ENCODE measurements at regions not wholly inside any gene's neighbourhood (a gene's known extent, or its start where the extent isn't known, plus 50 kb on each side); places are given as distances from the start of the nearest gene placed in this dataset.
"Not testable (repeated sequence)": the region's sequence is repeated elsewhere in the genome, so short reads cannot be mapped to it uniquely, and the experiment has no call there.

DNA sequence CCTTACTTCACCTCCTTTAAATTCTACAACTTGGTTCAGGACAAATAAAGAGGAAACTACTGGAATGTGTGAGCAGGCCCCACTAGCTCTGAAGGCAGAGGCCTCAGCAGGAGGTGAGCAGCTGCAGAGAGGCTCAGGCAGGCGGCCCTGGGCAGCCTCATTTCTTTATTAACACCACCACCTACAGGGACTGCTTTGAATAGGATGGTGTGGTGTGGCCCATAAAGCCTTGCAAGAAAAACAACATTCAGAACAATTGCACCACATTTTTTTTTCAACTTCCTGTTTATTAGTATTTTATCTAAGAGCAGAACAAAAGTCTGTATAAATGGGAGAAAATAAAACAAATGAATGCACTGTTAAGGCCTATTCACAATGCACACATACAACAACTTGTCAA, 333.7 kb downstream of the BCL2L11 start:
- DNase-seq = not testable (repeated sequence)

GRCh38 chr2:111455016-111456015, 334.6 kb downstream of the BCL2L11 start:
- DNase-seq = not testable (repeated sequence)

DNA sequence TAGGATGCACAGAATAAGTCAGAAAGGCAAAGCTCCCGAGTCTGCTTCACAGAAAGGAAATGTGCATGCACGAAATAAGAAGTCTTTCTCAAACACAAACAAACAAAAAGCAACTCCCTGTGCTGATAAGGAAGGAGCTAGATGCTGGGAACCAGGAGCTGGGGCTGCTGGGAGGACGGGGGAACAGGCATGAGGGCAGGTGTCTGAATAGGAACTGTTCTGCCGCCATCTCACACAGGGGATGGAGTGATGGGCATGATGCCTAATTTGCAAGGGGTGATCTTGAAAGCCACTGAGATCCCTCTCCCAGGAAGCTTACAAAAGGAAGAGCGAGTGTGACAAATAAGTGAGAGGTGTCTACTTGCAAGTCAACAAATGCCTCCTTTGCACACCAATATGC, 336.5 kb downstream of the BCL2L11 start:
- DNase-seq = not testable (repeated sequence)

DNA sequence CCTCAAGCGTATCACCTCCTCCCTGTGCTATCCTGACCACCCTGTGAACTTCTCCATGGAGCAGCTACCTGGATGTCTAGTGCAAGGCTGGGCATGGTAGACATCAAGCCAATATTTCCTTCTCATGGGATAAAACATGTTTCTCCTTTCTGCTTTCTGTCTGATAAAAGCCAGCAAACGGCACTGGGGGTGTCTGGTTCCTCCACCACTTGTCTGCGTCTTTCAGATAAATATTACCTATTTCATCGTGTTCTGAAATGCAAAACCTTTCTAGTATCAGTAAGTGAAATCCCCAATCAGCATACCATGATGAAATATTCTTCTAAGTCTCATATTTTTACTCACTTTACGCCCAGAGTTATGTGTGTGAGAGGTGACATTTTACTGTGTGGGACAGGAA, 340.2 kb downstream of the BCL2L11 start:
- DNase-seq = not testable (repeated sequence)

DNA sequence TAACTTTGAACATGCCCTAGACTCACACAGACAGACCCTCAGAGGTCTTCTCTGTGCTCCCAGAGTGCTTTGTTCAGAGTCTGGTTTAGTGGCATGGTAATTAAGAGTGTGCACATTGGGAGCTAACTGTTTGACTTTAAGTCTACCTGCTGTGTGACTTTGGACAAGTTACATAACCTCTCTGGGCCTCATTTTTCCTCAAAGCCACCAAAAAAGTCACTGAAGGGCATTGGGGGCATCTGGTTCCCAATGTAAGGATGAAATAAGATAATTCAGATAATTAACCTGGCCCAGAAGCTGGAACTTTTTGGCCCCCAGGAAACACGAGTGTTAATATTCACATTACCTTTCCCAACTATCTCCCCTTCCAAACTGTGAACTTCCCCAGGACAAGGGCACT, 341.1 kb downstream of the BCL2L11 start:
- not testable (repeated sequence) for DNase-seq

GRCh38 chr2:111462572-111462971, 341.9 kb downstream of the BCL2L11 start:
- not testable (repeated sequence) for DNase-seq

DNA sequence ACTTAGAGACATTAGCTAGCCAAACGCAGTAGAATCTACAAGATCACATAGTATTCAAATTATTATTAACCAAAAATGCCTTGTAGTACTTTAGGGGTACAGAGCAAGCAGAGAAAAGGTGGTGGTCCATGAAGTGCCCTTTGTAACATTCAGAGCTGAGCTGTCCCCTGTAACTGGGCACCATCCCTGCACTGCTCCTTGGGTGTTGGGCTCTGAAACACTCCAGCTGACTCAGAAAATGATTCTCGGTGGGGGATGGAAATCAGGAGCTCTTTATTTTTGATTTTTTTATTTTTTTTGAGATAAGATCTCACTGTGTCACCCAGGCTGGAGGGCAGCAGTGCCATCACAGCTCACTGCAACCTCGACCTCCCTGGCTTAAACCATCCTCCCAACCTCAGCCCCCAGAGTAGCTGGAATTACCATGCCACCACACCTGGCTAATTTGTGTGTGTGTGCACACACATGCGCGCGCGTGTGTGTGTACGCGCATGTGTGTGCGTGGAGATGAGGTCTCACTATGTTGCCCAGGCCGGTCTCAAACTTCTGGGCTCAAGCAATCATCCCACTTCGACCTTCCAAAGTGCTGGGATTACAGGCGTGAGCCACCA, 342.6 kb downstream of the BCL2L11 start:
- not testable (repeated sequence) for DNase-seq

- DNase-seq = not testable (repeated sequence)
These were observed 343.2 kb downstream of the BCL2L11 start for GRCh38 chr2:111463956-111464355.

DNA sequence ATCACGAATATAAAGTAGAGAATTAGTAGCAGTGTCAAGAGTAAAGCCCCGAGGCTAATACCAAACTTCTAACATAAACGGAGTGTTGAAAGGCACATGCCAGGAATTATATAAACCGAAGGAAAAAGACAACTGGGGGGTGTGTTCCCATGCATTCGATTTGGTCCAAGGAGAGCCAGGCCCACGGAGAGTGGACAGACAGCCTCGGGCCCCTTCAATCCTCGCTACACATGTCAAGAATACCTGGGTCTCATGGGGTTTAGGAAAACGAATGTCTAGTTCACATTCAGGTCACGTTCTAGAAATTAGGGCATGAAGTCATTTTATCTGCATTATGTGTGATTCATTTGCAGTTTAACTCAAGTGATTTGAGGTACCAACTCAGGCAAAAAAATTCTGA, 343.7 kb downstream of the BCL2L11 start:
- DNase-seq = not testable (repeated sequence)

DNA sequence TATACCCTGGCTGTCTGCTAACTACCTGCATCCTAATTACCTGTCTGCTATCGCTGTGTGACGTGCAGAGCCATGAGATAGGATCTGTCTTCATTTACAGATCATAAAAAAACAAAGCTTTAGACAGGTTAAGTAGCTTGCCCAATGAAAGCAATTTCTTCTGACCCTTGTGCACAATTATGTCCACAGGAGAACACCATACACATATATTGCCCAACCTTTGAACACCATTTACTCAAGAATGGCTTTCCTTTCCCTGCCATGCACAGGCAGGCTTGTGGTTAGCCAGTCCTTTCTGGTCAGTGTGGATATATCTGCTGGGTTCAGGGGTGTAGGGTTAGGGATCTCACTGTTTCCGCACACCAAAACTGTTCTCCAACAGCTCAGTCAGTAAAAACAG, 344.8 kb downstream of the BCL2L11 start:
- not testable (repeated sequence) for DNase-seq

GRCh38 chr2:111466744-111467143, 346.0 kb downstream of the BCL2L11 start:
- DNase-seq = not testable (repeated sequence)

DNA sequence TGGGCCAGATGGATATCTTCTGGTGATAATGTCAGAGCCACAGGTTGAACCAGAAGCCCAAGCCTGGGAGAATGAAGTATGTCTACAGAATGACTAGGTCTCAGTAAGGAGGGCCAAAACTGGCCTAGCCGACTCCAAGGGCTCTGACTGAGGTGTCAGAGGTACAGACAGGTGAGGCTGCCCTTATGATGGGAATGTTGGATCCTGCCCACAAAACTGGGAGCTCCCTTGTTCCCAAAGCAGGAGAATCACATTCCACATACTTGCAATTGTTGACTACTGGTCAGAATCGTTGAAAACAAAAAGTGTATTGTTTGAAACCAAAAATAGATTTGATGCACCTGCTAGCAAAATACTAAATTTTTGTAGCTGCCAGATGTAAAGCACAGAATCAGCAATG, 350.2 kb downstream of the BCL2L11 start:
- not testable (repeated sequence) for DNase-seq

GRCh38 chr2:111471791-111472530, 351.2 kb downstream of the BCL2L11 start:
- not testable (repeated sequence) for DNase-seq

- not testable (repeated sequence) for DNase-seq
These were observed 352.2 kb downstream of the BCL2L11 start for GRCh38 chr2:111472844-111473403.

- not testable (repeated sequence) for DNase-seq
These were observed 352.8 kb downstream of the BCL2L11 start for GRCh38 chr2:111473522-111473921.

GRCh38 chr2:111474198-111474705, 353.5 kb downstream of the BCL2L11 start:
- DNase-seq = not testable (repeated sequence)

GRCh38 chr2:111478335-111478734, 357.6 kb downstream of the BCL2L11 start:
- DNase-seq = not testable (repeated sequence)

DNA sequence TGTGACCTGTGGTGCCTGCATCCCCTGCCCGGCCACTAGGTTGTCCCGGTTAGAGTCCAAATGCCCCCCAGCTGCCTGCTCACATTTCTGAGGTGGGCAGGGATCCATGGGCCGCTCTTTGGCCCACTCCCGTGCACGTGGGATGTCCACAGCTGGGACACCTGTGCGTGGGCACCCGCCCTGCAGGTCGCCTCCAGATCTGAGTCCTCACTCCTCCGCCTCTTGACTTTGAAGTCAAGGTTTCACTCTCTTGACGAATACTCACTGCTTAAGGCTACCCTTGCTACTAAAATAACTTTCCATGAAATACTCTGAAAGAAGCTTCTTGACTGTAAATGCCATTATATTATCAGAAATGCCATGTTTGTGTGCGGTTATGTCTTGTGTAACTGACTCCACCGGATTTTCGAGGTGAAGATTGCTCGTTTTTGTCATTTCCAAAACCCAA, 358.2 kb downstream of the BCL2L11 start:
- not testable (repeated sequence) for DNase-seq

DNA sequence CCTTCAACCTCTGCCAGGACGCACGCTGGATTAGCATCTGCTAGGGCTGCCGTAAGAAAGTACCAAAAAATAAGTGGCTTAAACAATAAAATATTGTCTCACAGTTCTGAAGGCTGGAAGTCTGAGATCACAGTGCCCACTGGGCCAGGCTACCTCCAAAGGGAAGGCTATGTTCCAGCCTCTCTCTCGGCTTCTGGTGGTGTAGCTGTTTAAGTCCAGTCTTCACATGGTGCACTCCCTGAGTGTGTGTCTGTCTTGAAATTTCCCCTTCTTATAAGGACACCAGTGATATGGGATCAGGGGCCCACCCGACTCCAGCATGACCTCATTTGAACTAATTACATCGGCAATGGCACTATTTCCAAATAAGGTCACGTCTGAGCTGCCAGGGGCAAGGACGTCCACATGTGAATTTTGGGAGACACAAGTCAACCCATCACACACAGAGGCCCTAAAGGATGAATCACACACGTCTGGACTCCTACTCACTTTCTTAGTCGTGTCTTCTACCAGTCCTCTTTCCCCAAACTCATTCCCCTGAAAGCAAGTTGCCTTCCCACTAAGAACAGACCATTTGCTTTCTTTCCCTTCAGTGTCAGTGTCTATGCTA, 359.4 kb downstream of the BCL2L11 start:
- DNase-seq = not testable (repeated sequence)

GRCh38 chr2:111480633-111481032, 359.9 kb downstream of the BCL2L11 start:
- not testable (repeated sequence) for DNase-seq

GRCh38 chr2:111481219-111481618, 360.5 kb downstream of the BCL2L11 start:
- not testable (repeated sequence) for DNase-seq

Measured in NCI-H748 treated with DMSO at 0.1 percent for 48 hours (cell line).